GM23248 (cell line): ENCODE measurements at regions not wholly inside any gene's neighbourhood (a gene's known extent, or its start where the extent isn't known, plus 50 kb on each side); places are given as distances from the start of the nearest gene placed in this dataset.

Source experiments
- EZH2 ChIP-seq: fragments of 200-600 bp; sonication (generic); IDR thresholded peaks from 2 replicates; pipeline ENCODE4 v1.6.1; 2018; ENCODE audit warnings: antibody characterized with exemption, mild to moderate bottlenecking; ENCODE audit not compliant: insufficient read depth, poor library complexity, severe bottlenecking
- EZH2phosphoT487 ChIP-seq: fragments of 200-600 bp; sonication (generic); IDR thresholded peaks from 2 replicates; pipeline ENCODE4 v1.6.1; 2018; ENCODE audit warnings: antibody characterized with exemption, moderate library complexity, mild to moderate bottlenecking, low read depth; ENCODE audit not compliant: insufficient read depth

- TF ChIP-seq EZH2: no peak
- no peak for TF ChIP-seq EZH2phosphoT487
These were observed 418.7 kb downstream of the MEIS1 start for GRCh38 chr2:66853585-66853984.
